ENCODE measurements at regions not wholly inside any gene's neighbourhood (a gene's known extent, or its start where the extent isn't known, plus 50 kb on each side); places are given as distances from the start of the nearest gene placed in this dataset.

DNA sequence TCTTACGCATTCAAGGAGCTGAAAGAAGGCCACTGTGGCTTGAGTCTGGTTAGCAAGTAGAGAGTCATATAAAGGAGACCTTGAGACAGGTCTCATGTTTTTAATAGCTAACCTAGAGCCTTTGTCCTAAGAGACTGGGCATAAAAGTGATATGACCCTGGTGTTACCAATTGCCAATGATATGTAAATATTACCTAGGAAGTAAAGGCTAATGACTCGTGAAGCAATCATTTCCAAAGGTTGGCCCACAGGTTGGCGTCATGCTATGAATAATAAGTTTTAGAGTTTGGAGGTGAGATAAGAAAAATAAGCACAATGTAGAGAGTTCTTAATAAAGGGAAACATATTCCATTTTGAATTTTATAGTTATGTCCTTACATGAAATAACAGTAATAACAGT, 116.6 kb upstream of the PLEKHA5 start:
- H3K4me1 ChIP-seq (ENCODE audit: control insufficient read depth, insufficient read depth, low read length) = peaks cover under 1% of the 10 kb centered on the region
- H3K9ac ChIP-seq (ENCODE audit: low read length) = no peak overlapping the region
- no peaks in the 10 kb centered on the region for H3K36me3 ChIP-seq (ENCODE audit: control insufficient read depth, insufficient read depth, low read length)
- H3K27me3 ChIP-seq (ENCODE audit: control insufficient read depth, insufficient read depth, low read length) = no peaks in the 10 kb centered on the region
- H3K27ac ChIP-seq (ENCODE audit: low read depth, low read length) = no peak overlapping the region
- H3K4me3 ChIP-seq (ENCODE audit: low read length) = no peak overlapping the region

GRCh38 chr12:19014240-19014639, 115.3 kb upstream of the PLEKHA5 start:
- Histone ChIP-seq H3K4me3 (ENCODE audit: low read length) (no peak overlapping the region), H3K4me1 (ENCODE audit: control insufficient read depth, insufficient read depth, low read length) (peaks cover 2% of the 10 kb centered on the region), H3K27ac (ENCODE audit: low read depth, low read length) (no peak overlapping the region), H3K36me3 (ENCODE audit: control insufficient read depth, insufficient read depth, low read length) (no peaks in the 10 kb centered on the region), H3K9ac (ENCODE audit: low read length) (no peak overlapping the region), H3K27me3 (ENCODE audit: control insufficient read depth, insufficient read depth, low read length) (no peaks in the 10 kb centered on the region)

DNA sequence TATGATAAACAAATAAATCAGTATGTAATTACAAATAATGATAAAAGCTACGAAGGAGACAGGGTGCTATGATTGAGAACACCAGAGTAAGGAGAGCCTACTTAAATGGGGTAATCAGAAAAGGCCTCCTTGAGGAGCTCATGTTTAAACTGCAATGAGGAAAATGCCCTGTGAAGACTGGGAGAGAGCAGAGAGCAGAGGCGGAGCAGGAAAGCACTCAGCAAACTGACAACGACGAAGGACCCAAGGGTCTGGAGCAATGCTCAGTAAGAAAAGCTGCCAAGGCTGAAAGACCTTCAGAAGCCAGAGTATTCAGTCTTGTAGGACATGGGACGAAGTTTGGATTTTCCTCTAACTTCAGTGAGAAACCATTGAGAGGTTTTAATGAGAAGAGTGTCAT, 114.2 kb upstream of the PLEKHA5 start:
- no peak overlapping the region for H3K27ac ChIP-seq (ENCODE audit: low read depth, low read length)
- no peaks in the 10 kb centered on the region for H3K36me3 ChIP-seq (ENCODE audit: control insufficient read depth, insufficient read depth, low read length)
- no peaks in the 10 kb centered on the region for H3K27me3 ChIP-seq (ENCODE audit: control insufficient read depth, insufficient read depth, low read length)
- H3K4me1 ChIP-seq (ENCODE audit: control insufficient read depth, insufficient read depth, low read length) = peaks cover 2% of the 10 kb centered on the region
- H3K9ac ChIP-seq (ENCODE audit: low read length) = no peak overlapping the region
- no peak overlapping the region for H3K4me3 ChIP-seq (ENCODE audit: low read length)

- Histone ChIP-seq H3K27ac (ENCODE audit: low read depth, low read length) (no peak overlapping the region), H3K36me3 (ENCODE audit: control insufficient read depth, insufficient read depth, low read length) (no peaks in the 10 kb centered on the region), H3K4me3 (ENCODE audit: low read length) (no peak overlapping the region), H3K4me1 (ENCODE audit: control insufficient read depth, insufficient read depth, low read length) (peaks cover 2% of the 10 kb centered on the region), H3K27me3 (ENCODE audit: control insufficient read depth, insufficient read depth, low read length) (no peaks in the 10 kb centered on the region), H3K9ac (ENCODE audit: low read length) (no peak overlapping the region)
Observed at GRCh38 chr12:19018302-19018970, 111.1 kb upstream of the PLEKHA5 start.

- peaks cover 2% of the 10 kb centered on the region for H3K4me1 ChIP-seq (ENCODE audit: control insufficient read depth, insufficient read depth, low read length)
- H3K27ac ChIP-seq (ENCODE audit: low read depth, low read length) = no peak overlapping the region
- no peak overlapping the region for H3K9ac ChIP-seq (ENCODE audit: low read length)
- no peak overlapping the region for H3K4me3 ChIP-seq (ENCODE audit: low read length)
- no peaks in the 10 kb centered on the region for H3K36me3 ChIP-seq (ENCODE audit: control insufficient read depth, insufficient read depth, low read length)
- no peaks in the 10 kb centered on the region for H3K27me3 ChIP-seq (ENCODE audit: control insufficient read depth, insufficient read depth, low read length)
Observed at GRCh38 chr12:19021240-19021639, 108.3 kb upstream of the PLEKHA5 start.

DNA sequence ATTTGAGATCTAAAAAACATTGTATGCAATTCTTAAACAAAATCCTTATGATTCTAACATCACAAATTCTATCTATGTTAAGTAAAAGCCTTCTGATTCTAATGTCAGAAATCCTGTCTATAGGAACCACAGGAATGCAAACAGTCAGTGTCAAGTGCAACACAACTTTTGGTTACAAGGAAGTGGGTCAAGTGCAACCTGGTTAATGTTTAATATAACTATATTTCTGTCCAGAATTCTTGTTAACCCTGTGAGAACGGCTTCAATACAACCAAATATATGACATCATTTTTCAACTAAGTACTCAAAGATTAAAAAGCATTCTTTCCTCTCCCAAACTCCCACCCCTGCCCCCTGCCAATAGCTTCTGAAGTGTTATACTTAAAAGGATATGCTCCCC, 107.9 kb upstream of the PLEKHA5 start:
- Histone ChIP-seq H3K4me3 (ENCODE audit: low read length) (no peak overlapping the region), H3K9ac (ENCODE audit: low read length) (no peak overlapping the region), H3K36me3 (ENCODE audit: control insufficient read depth, insufficient read depth, low read length) (no peaks in the 10 kb centered on the region), H3K4me1 (ENCODE audit: control insufficient read depth, insufficient read depth, low read length) (peaks cover 2% of the 10 kb centered on the region), H3K27ac (ENCODE audit: low read depth, low read length) (no peak overlapping the region), H3K27me3 (ENCODE audit: control insufficient read depth, insufficient read depth, low read length) (no peaks in the 10 kb centered on the region)

DNA sequence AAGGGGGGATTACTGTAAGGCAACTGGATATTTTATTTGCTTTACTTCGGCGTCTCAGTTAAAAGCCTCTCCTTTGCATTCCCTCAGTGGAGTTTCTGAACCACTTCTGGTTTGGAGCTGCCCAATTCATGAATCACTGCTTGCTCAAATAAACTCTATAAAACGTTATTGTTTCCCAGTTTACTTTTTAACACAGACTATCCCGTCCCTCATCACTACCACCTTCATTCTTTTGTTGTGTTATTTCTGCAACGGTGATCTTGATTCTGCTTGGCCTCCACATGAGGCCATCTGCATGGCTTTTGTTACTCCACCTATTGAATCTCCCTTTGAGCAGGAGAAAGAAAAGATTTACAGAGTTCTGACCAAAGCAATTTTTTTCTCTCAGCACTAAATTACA, 104.0 kb upstream of the PLEKHA5 start:
- H3K9ac ChIP-seq (ENCODE audit: low read length) = no peak overlapping the region
- H3K4me1 ChIP-seq (ENCODE audit: control insufficient read depth, insufficient read depth, low read length) = no peaks in the 10 kb centered on the region
- no peaks in the 10 kb centered on the region for H3K36me3 ChIP-seq (ENCODE audit: control insufficient read depth, insufficient read depth, low read length)
- no peak overlapping the region for H3K27ac ChIP-seq (ENCODE audit: low read depth, low read length)
- H3K4me3 ChIP-seq (ENCODE audit: low read length) = no peak overlapping the region
- no peaks in the 10 kb centered on the region for H3K27me3 ChIP-seq (ENCODE audit: control insufficient read depth, insufficient read depth, low read length)

- H3K27me3 ChIP-seq (ENCODE audit: control insufficient read depth, insufficient read depth, low read length) = no peaks in the 10 kb centered on the region
- H3K4me3 ChIP-seq (ENCODE audit: low read length) = no peak overlapping the region
- no peak overlapping the region for H3K9ac ChIP-seq (ENCODE audit: low read length)
- H3K4me1 ChIP-seq (ENCODE audit: control insufficient read depth, insufficient read depth, low read length) = no peaks in the 10 kb centered on the region
- no peaks in the 10 kb centered on the region for H3K36me3 ChIP-seq (ENCODE audit: control insufficient read depth, insufficient read depth, low read length)
- no peak overlapping the region for H3K27ac ChIP-seq (ENCODE audit: low read depth, low read length)
Observed at GRCh38 chr12:19026034-19026433, 103.5 kb upstream of the PLEKHA5 start.

GRCh38 chr12:19026614-19027488, 102.7 kb upstream of the PLEKHA5 start:
- no peaks in the 10 kb centered on the region for H3K27me3 ChIP-seq (ENCODE audit: control insufficient read depth, insufficient read depth, low read length)
- H3K9ac ChIP-seq (ENCODE audit: low read length) = no peak overlapping the region
- no peak overlapping the region for H3K27ac ChIP-seq (ENCODE audit: low read depth, low read length)
- H3K36me3 ChIP-seq (ENCODE audit: control insufficient read depth, insufficient read depth, low read length) = no peaks in the 10 kb centered on the region
- H3K4me3 ChIP-seq (ENCODE audit: low read length) = no peak overlapping the region
- no peaks in the 10 kb centered on the region for H3K4me1 ChIP-seq (ENCODE audit: control insufficient read depth, insufficient read depth, low read length)

DNA sequence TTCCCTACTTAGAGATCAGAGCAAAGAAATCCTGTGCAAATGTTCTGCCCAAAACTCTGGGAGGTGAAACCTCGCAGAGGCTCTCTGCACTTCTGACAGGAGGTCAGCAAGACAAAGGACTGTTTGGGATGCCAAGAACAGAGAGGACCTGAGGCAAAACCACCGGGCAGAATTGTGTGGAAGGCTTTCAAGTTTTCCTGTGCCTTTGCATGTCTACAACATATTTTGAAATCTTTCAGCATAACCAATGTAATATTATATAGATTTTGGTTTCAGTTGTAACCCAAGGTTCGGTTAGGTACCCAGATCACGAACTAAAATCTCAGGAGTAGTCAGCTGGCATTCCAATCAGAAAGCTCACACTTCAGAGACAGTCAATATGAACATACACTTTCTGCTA, 99.4 kb upstream of the PLEKHA5 start:
- no peak overlapping the region for H3K9ac ChIP-seq (ENCODE audit: low read length)
- H3K4me3 ChIP-seq (ENCODE audit: low read length) = no peak overlapping the region
- H3K4me1 ChIP-seq (ENCODE audit: control insufficient read depth, insufficient read depth, low read length) = no peaks in the 10 kb centered on the region
- H3K27me3 ChIP-seq (ENCODE audit: control insufficient read depth, insufficient read depth, low read length) = no peaks in the 10 kb centered on the region
- H3K36me3 ChIP-seq (ENCODE audit: control insufficient read depth, insufficient read depth, low read length) = no peaks in the 10 kb centered on the region
- H3K27ac ChIP-seq (ENCODE audit: low read depth, low read length) = no peak overlapping the region

- no peak overlapping the region for H3K27ac ChIP-seq (ENCODE audit: low read depth, low read length)
- H3K9ac ChIP-seq (ENCODE audit: low read length) = no peak overlapping the region
- no peaks in the 10 kb centered on the region for H3K36me3 ChIP-seq (ENCODE audit: control insufficient read depth, insufficient read depth, low read length)
- H3K4me1 ChIP-seq (ENCODE audit: control insufficient read depth, insufficient read depth, low read length) = no peaks in the 10 kb centered on the region
- H3K27me3 ChIP-seq (ENCODE audit: control insufficient read depth, insufficient read depth, low read length) = no peaks in the 10 kb centered on the region
- no peak overlapping the region for H3K4me3 ChIP-seq (ENCODE audit: low read length)
Observed at GRCh38 chr12:19030603-19031002, 98.9 kb upstream of the PLEKHA5 start.

GRCh38 chr12:19031032-19031431, 98.5 kb upstream of the PLEKHA5 start:
- H3K4me3 ChIP-seq (ENCODE audit: low read length) = no peak overlapping the region
- no peaks in the 10 kb centered on the region for H3K27me3 ChIP-seq (ENCODE audit: control insufficient read depth, insufficient read depth, low read length)
- no peak overlapping the region for H3K9ac ChIP-seq (ENCODE audit: low read length)
- no peak overlapping the region for H3K27ac ChIP-seq (ENCODE audit: low read depth, low read length)
- H3K4me1 ChIP-seq (ENCODE audit: control insufficient read depth, insufficient read depth, low read length) = no peaks in the 10 kb centered on the region
- no peaks in the 10 kb centered on the region for H3K36me3 ChIP-seq (ENCODE audit: control insufficient read depth, insufficient read depth, low read length)

DNA sequence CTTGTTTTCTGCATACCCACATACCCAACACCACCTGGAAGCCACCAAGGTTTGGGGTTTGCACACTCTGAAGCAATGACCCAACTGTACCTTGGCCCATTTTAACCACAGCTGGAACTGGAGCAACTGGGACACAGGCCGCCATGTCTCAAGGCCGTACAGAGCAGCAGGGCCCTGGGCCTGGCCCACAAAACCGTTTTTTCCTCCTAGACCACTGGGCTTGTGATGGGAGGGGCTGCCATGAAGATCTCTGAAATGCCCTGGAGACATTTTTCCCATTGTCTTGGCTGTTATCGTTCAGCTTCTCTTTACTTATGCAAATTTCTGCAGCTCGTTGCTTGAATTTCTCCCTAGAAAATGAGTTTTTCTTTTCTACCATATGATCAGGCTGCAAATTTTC, 96.7 kb upstream of the PLEKHA5 start:
- H3K27ac ChIP-seq (ENCODE audit: low read depth, low read length) = no peak overlapping the region
- no peaks in the 10 kb centered on the region for H3K27me3 ChIP-seq (ENCODE audit: control insufficient read depth, insufficient read depth, low read length)
- no peak overlapping the region for H3K4me3 ChIP-seq (ENCODE audit: low read length)
- no peaks in the 10 kb centered on the region for H3K4me1 ChIP-seq (ENCODE audit: control insufficient read depth, insufficient read depth, low read length)
- no peak overlapping the region for H3K9ac ChIP-seq (ENCODE audit: low read length)
- no peaks in the 10 kb centered on the region for H3K36me3 ChIP-seq (ENCODE audit: control insufficient read depth, insufficient read depth, low read length)
